Common myeloid progenitor, CD34-positive (primary cell): ENCODE measurements at regions not wholly inside any gene's neighbourhood (a gene's known extent, or its start where the extent isn't known, plus 50 kb on each side); places are given as distances from the start of the nearest gene placed in this dataset.

Experiments used
- CTCF ChIA-PET: fragments of 350-600 bp; sonication (Branson Sonifier 250); formaldehyde crosslinking; loops from one replicate; lab custom pipeline; 2021; ENCODE audit warnings: antibody characterized with exemption; lab: Charles Lee
- POLR2A ChIA-PET: fragments of 350-600 bp; sonication (Branson Sonifier 250); formaldehyde crosslinking; loops from one replicate; lab custom pipeline; 2021; ENCODE audit warnings: antibody characterized with exemption; lab: Charles Lee
- DNase-seq, 3 donors: peaks; one replicate each; pipeline versions ENCODE4 v3.0.0 to v3.0.0-alpha.2; 2013
- H3K27ac ChIP-seq, 2 experiments: 1 replicate in 1 of 2; 2 replicates in 1 of 2; pipeline ENCODE4 v1.7.0; 2013; ENCODE audit warnings: inconsistent platforms in 2 of 2, low read length in 2 of 2, mild to moderate bottlenecking in 2 of 2, low read depth in 1 of 2, moderate library complexity in 1 of 2; ENCODE audit not compliant: severe bottlenecking in 2 of 2, insufficient read depth in 1 of 2, poor library complexity in 1 of 2
- H3K27me3 ChIP-seq, 5 experiments: replicated peaks in 2 of 5; 1 replicate in 3 of 5; 2 replicates in 2 of 5; pipeline versions ENCODE4 v1.6.1 to v1.7.0; 2013; ENCODE audit warnings: low read length in 4 of 5, mild to moderate bottlenecking in 2 of 5, moderate library complexity in 2 of 5, inconsistent platforms in 1 of 5; ENCODE audit not compliant: insufficient read depth in 5 of 5, control insufficient read depth in 4 of 5
- H3K36me3 ChIP-seq, 4 experiments: 1 replicate in 2 of 4; 2 replicates in 2 of 4; pipeline versions ENCODE4 v1.6.1 to v1.7.0; 2013; ENCODE audit warnings: low read length in 3 of 4, control low read depth in 1 of 4, mild to moderate bottlenecking in 1 of 4; ENCODE audit not compliant: control insufficient read depth in 4 of 4, insufficient read depth in 4 of 4
- H3K4me1 ChIP-seq, 4 experiments: 1 replicate in 3 of 4; 2 replicates in 1 of 4; pipeline versions ENCODE4 v1.6.1 to v1.7.1; 2013; ENCODE audit warnings: low read length in 3 of 4, mild to moderate bottlenecking in 3 of 4, control low read depth in 1 of 4, inconsistent platforms in 1 of 4, moderate library complexity in 1 of 4; ENCODE audit not compliant: control insufficient read depth in 4 of 4, insufficient read depth in 4 of 4; ENCODE audit errors: control extremely low read depth in 1 of 4
- H3K4me3 ChIP-seq, 7 experiments: 1 replicate in 4 of 7; 2 replicates in 3 of 7; pipeline versions ENCODE4 v1.5.1 to v1.7.0; 2013; ENCODE audit warnings: mild to moderate bottlenecking in 7 of 7, low read length in 6 of 7, moderate library complexity in 6 of 7, inconsistent platforms in 2 of 7, low read depth in 2 of 7, control low read depth in 1 of 7; ENCODE audit not compliant: insufficient read depth in 4 of 7, control insufficient read depth in 1 of 7; ENCODE audit errors: extremely low read depth in 1 of 7
- H3K9me3 ChIP-seq, 5 experiments: 1 replicate in 4 of 5; 2 replicates in 1 of 5; pipeline versions ENCODE4 v1.6.1 to v1.7.1; 2013; ENCODE audit warnings: low read length in 4 of 5, mild to moderate bottlenecking in 2 of 5, inconsistent platforms in 1 of 5, low read depth in 1 of 5, moderate library complexity in 1 of 5; ENCODE audit not compliant: control insufficient read depth in 4 of 5, insufficient read depth in 2 of 5; ENCODE audit errors: control extremely low read depth in 1 of 5
- WGBS: methylation state at CpG from one replicate; pipeline ENCODE4 v1.1.5; 2013; ENCODE audit not compliant: insufficient coverage; 5-methylcytosine and 5-hydroxymethylcytosine counted together

DNA sequence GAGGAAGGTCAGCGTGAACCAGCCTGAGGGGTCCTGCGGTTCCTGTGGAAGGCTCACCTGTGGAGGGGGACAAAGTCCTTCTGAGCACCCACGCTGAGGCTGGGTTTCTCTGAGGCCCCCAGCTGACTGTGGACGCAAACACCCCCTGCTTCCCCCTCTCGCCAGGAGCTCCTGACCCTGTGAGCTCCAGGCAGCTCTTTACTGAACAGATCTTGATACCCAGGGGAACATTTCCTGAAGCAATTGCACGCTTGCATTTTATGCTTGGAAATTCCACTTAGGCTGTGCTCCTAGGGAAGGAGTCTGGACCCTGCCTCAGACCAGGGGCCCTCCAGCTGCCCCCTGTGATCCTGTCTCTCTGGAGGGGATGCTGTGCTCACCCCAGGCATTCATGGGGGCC is 454.2 kb upstream of the B3GAT1 start:
- ChIA-PET POLR2A (no interaction called here), CTCF (no interaction called here)
- H3K4me3 ChIP-seq = no peak overlapping the region
- DNase-seq = no peak
- no peaks in the 10 kb centered on the region for H3K9me3 ChIP-seq
- H3K4me1 ChIP-seq = no peaks in the 10 kb centered on the region
- H3K27ac ChIP-seq = no peak overlapping the region
- WGBS = 86% methylated on average over 6 of the region's 6 CpGs
- peaks cover 0 to 10% (median 0%) of the 10 kb centered on the region in 5 experiments for H3K27me3 ChIP-seq
- no peaks in the 10 kb centered on the region for H3K36me3 ChIP-seq

DNA sequence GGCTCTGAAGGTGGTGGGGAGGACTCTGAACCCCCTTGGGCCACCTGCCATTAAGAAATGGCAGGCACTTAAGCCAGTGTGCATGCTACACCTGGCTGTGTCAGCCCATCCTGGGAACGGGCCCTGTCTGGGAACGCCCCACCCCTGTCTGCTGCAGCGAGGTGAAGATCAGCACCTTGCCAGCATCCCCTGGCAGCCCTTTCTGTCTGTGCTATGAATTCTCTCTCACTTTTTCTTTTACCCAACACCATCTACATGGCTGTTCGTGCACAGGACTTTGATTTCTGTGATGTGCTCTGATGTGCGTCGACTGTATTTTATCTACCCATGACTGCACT is 452.9 kb upstream of the B3GAT1 start:
- POLR2A ChIA-PET = no interaction called here
- CTCF ChIA-PET = no interaction called here
- Histone ChIP-seq H3K4me1 (no peaks in the 10 kb centered on the region), H3K27me3 (peaks cover 0 to 10% (median 0%) of the 10 kb centered on the region in 5 experiments), H3K36me3 (no peaks in the 10 kb centered on the region), H3K4me3 (no peak overlapping the region), H3K27ac (no peak overlapping the region), H3K9me3 (no peaks in the 10 kb centered on the region)
- 100% methylated on average over 4 of the region's 6 CpGs for WGBS
- DNase-seq = no peak

DNA sequence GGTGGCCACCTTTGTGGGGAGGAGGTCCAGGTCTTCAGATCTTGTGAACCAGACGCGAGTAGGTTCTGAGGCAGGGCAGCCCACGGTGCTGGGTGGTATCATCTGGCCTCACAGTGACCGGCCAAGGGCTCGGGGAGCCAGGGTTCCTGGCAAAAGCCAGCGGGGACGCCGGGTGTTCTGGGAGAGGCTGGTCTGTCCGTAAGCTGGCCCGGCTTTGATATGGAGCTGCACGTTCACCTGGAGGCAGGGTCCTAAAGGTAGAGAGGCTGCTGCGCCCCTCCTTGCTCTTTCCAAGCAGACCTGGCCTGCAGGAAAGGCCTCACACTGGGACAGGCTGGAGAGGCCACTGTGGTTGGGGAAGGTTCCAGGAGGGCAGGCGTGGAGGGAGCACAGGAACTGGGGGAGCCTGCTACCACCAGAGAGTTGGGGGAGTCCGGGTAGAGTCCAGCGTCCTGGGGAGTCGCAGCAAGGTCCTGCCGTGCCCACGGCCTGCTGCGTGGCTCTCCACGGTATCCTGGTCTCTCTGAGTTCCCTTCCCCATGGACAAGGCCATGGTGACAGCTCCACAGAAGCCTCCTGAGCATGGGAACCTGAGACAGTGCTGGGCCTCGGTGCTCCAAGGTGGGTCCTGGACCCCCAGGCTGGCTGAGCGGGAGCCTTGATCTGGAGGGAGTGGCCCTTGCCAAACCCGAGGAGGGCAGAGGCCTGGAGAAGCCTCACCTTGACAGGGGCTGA is 452.4 kb upstream of the B3GAT1 start:
- POLR2A ChIA-PET = no interaction called here
- Histone ChIP-seq H3K27me3 (peaks cover 0 to 10% (median 0%) of the 10 kb centered on the region in 5 experiments), H3K36me3 (no peaks in the 10 kb centered on the region), H3K27ac (no peak overlapping the region), H3K4me1 (no peaks in the 10 kb centered on the region), H3K4me3 (no peak overlapping the region), H3K9me3 (no peaks in the 10 kb centered on the region)
- CTCF ChIA-PET = no interaction called here
- 81% methylated on average over 20 of the region's 23 CpGs for WGBS
- DNase-seq = no peak

DNA sequence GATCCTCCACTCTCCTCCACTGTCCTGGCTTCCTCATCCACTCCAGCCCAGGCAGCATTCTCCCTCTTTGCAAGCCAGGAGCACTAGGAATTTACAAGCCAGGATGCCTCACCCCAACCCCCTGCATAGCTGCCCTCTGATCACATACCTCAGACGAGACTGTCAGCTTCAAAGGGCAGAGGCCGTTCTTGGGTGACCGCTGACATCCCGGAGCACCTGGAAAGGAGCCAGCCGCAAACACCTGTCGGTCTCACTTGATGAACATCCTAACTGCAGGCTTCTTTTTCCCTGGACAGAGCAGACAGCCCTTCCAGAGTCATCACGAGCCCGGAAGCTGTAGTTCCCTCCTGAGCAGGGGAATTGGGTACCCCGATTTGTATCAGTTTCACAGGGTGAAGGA is 451.3 kb upstream of the B3GAT1 start:
- Histone ChIP-seq H3K27me3 (peaks cover 0 to 12% (median 0%) of the 10 kb centered on the region in 5 experiments), H3K4me3 (no peak overlapping the region), H3K4me1 (no peaks in the 10 kb centered on the region), H3K36me3 (no peaks in the 10 kb centered on the region), H3K9me3 (no peaks in the 10 kb centered on the region), H3K27ac (no peak overlapping the region)
- ChIA-PET CTCF (no interaction called here), POLR2A (no interaction called here)
- no peak for DNase-seq
- WGBS = 79% methylated on average over 8 of the region's 9 CpGs

DNA sequence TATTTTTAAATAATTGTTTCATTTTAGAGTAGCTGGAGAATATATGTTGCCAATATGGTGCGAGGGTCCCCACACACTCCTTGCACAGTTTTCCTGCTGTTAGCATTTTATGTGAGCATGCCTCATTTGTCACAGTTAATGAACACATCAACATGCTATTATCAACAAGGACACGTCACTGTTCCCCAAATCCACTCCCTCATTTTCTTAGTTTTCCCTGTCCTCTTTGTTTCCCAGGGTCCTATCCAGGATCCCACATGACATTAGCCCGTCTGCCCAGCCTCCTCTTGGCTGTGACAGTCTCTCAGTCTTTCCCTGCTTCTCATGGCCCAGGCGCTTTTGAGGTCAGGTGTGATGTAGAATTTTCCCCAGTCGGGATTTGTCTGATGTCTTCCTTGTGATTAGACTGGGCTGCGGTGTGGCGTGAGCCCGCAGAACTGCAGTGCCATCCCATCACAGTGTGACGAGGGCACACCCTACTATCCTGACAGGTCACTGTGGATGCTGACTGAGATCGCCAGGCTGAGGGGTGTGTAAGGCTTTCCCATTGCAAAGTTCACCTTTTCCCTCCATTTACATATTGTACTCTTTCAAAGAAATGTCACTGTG is 450.6 kb upstream of the B3GAT1 start:
- ChIA-PET CTCF (no interaction called here), POLR2A (no interaction called here)
- WGBS = 87% methylated on average over 5 of the region's 10 CpGs

DNA sequence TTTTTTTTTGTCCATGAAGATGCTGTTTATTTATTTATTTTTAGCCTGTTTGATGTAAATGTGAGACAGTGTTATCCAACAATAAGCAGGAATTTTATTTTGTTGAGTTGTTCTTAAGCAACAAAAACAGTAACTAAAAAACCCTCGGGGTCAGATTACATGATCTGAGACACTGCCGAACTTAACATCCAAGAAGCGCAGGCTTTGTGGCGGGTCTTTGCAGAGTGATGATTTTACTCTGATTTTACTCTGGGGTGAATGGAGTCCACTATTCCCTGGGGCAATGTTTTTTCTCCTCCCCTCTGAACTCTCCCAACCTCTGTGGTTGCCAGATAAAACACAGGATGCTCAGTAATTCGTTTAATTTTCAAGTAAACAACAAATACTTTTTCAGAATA is 450.1 kb upstream of the B3GAT1 start:
- H3K9me3 ChIP-seq = no peaks in the 10 kb centered on the region
- ChIA-PET CTCF (no interaction called here), POLR2A (no interaction called here)
- H3K27ac ChIP-seq = no peak overlapping the region
- peaks cover 0 to 6% (median 0%) of the 10 kb centered on the region in 5 experiments for H3K27me3 ChIP-seq
- H3K36me3 ChIP-seq = no peaks in the 10 kb centered on the region
- DNase-seq = no peak
- no peaks in the 10 kb centered on the region for H3K4me1 ChIP-seq
- no CpG with 5 or more reads among the region's 5 CpGs for WGBS
- H3K4me3 ChIP-seq = no peak overlapping the region

More for the DNA sequence above, 450.6 kb upstream of the B3GAT1 start:
- peaks cover 0 to 12% (median 0%) of the 10 kb centered on the region in 5 experiments for H3K27me3 ChIP-seq
- no peak for DNase-seq
- no peak overlapping the region for H3K27ac ChIP-seq
- no peak overlapping the region for H3K4me3 ChIP-seq
- H3K9me3 ChIP-seq = no peaks in the 10 kb centered on the region
- no peaks in the 10 kb centered on the region for H3K4me1 ChIP-seq
- H3K36me3 ChIP-seq = no peaks in the 10 kb centered on the region

DNA sequence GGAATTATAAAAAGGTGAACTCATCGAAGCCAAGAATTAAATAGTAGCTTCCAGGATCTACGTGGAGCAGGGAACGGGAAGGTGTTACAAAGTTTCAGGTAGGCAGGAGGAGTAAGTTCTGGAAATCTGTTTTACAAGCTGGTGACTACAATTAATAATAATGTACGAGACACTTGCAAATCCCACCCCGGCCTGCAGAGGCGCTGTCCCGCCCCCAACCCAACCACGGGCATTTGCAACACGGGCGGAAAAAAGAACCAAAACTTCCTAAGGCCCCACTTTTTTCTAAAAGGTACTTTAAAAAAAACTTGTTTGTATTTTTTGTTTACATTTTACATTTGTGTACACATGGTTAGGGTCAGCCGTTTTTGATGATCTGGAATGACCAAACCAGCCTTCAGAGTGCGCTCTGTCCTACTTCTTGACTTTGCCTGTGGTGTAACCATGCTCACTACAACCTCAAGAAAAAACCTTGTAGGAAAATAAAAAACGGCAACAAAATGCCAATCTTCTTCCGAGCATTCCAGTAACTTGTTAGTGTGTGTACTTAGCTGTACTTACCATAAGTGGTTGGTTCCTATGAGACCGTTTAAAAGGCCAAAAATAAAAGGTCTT is 449.6 kb upstream of the B3GAT1 start:
- Histone ChIP-seq H3K4me3 (no peak overlapping the region), H3K27me3 (peaks cover 0 to 4% (median 0%) of the 10 kb centered on the region in 5 experiments), H3K4me1 (no peaks in the 10 kb centered on the region), H3K9me3 (no peaks in the 10 kb centered on the region), H3K36me3 (no peaks in the 10 kb centered on the region), H3K27ac (no peak overlapping the region)
- ChIA-PET CTCF (no interaction called here), POLR2A (no interaction called here)
- no peak for DNase-seq
- 79% methylated on average over 3 of the region's 15 CpGs for whole genome bisulfite sequencing
